ENCODE measurements at regions not wholly inside any gene's neighbourhood (a gene's known extent, or its start where the extent isn't known, plus 50 kb on each side); places are given as distances from the start of the nearest gene placed in this dataset.

GRCh38 chr15:81529481-81529880 lies 155.5 kb upstream of the TMC3 start:
- no peak overlapping the region for H3K18ac ChIP-seq (ENCODE audit: insufficient read length, low read depth, low read length)
- no peak overlapping the region for H3K27ac Mint-ChIP-seq
- no peak overlapping the region for H2BK120ac ChIP-seq (ENCODE audit: low read depth, low read length, poor library complexity, severe bottlenecking)
- no peak overlapping the region for H3K14ac ChIP-seq (ENCODE audit: insufficient read depth, low read length)
- no peaks in the 10 kb centered on the region for H3K79me2 ChIP-seq (ENCODE audit: insufficient read depth, low read length)
- no peak overlapping the region for H3K56ac ChIP-seq (ENCODE audit: insufficient read length, low read depth, low read length)
- H3K9ac ChIP-seq (ENCODE audit: extremely low read depth, insufficient read length, low read length): no peak overlapping the region
- H3K79me1 ChIP-seq (ENCODE audit: insufficient read depth, low read depth, low read length, poor library complexity, severe bottlenecking): no peaks in the 10 kb centered on the region
- no peak overlapping the region for H3K4me3 Mint-ChIP-seq
- H3K23ac ChIP-seq (ENCODE audit: insufficient read length, low read depth, low read length): no peak overlapping the region
- H3K4me1 ChIP-seq (ENCODE audit: insufficient read depth, low read length): peaks cover 4% of the 10 kb centered on the region; the same call in 1 of the 2 replicates
- TF ChIP-seq, protein P1, sequence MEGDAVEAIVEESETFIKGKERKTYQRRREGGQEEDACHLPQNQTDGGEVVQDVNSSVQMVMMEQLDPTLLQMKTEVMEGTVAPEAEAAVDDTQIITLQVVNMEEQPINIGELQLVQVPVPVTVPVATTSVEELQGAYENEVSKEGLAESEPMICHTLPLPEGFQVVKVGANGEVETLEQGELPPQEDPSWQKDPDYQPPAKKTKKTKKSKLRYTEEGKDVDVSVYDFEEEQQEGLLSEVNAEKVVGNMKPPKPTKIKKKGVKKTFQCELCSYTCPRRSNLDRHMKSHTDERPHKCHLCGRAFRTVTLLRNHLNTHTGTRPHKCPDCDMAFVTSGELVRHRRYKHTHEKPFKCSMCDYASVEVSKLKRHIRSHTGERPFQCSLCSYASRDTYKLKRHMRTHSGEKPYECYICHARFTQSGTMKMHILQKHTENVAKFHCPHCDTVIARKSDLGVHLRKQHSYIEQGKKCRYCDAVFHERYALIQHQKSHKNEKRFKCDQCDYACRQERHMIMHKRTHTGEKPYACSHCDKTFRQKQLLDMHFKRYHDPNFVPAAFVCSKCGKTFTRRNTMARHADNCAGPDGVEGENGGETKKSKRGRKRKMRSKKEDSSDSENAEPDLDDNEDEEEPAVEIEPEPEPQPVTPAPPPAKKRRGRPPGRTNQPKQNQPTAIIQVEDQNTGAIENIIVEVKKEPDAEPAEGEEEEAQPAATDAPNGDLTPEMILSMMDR (conservative IDR thresholded peaks at IDR 0.05): no peak
- no peak overlapping the region for H4K91ac ChIP-seq (ENCODE audit: insufficient read length, low read depth, low read length)
- no peak overlapping the region for H4K8ac ChIP-seq (replicated peaks; ENCODE audit: insufficient read length, low read depth, low read length)
- peaks cover 33 to 35% of the 10 kb centered on the region in 2 experiments for H3K4me1 Mint-ChIP-seq
- H3T11ph ChIP-seq (ENCODE audit: low read length): no peak overlapping the region
- H2BK15ac ChIP-seq (ENCODE audit: low read depth, low read length): no peak overlapping the region
- H3K23me2 ChIP-seq (ENCODE audit: insufficient read length, low read depth, low read length, poor library complexity, severe bottlenecking): no peaks in the 10 kb centered on the region
- no peak overlapping the region for H2AFZ ChIP-seq (ENCODE audit: low read length)
- no peak overlapping the region for H4K5ac ChIP-seq (ENCODE audit: insufficient read length, low read depth, low read length)
- H3K27me3 ChIP-seq (ENCODE audit: insufficient read depth, low read length): no peaks in the 10 kb centered on the region
- DNase-seq: no peak
- no peaks in the 10 kb centered on the region; a peak in 2 of 5 replicates for H3K9me3 Mint-ChIP-seq
- H2BK12ac ChIP-seq (ENCODE audit: insufficient read length, low read depth, low read length): no peak overlapping the region
- no peaks in the 10 kb centered on the region; the same call in 1 of the 2 replicates for H3K27me3 Mint-ChIP-seq (ENCODE audit: low read depth)
- no peak overlapping the region for H3K27ac ChIP-seq (ENCODE audit: insufficient read length, low read depth, low read length)
- H2AK5ac ChIP-seq (ENCODE audit: insufficient read length, low read length): no peak overlapping the region
- WGBS (ENCODE audit: extremely low coverage, insufficient read length, low lambda C conversion rate): no CpG with 5 or more reads among the region's 2 CpGs
- no peak overlapping the region for H2BK5ac ChIP-seq (ENCODE audit: insufficient read length, low read length)
- H3K4ac ChIP-seq (ENCODE audit: low read depth, low read length): no peak overlapping the region
- H3K9me3 ChIP-seq (ENCODE audit: control insufficient read depth, low read depth, low read length): no peaks in the 10 kb centered on the region
- H2BK20ac ChIP-seq (ENCODE audit: low read depth, low read length, poor library complexity, severe bottlenecking): no peak overlapping the region
- no peak overlapping the region for H3K4me2 ChIP-seq (ENCODE audit: insufficient read depth, insufficient read length, low read length)
- no peaks in the 10 kb centered on the region for H3K36me3 Mint-ChIP-seq (ENCODE audit: insufficient read depth in 1 of 3, low read depth in 3 of 3)
- H4K20me1 ChIP-seq (ENCODE audit: control insufficient read depth, insufficient read depth, insufficient read length): no peaks in the 10 kb centered on the region

Measured in H9 (cell line).